Spleen (tissue), 11 donors: ENCODE measurements at regions not wholly inside any gene's neighbourhood (a gene's known extent, or its start where the extent isn't known, plus 50 kb on each side); places are given as distances from the start of the nearest gene placed in this dataset.

ENCODE experiments used
- DNase-seq: peaks from one replicate; pipeline ENCODE4 v3.0.0-alpha.2; 2020
- H3K27ac ChIP-seq, 8 donors: fragments of 200-600 bp; sonication (generic) in 7 of 8; 1 replicate in 4 of 8; 2 replicates in 4 of 8; pipeline versions ENCODE4 v1.5.0 to v1.8.0; 2016 to 2021; ENCODE audit warnings: inconsistent platforms in 4 of 8, mild to moderate bottlenecking in 4 of 8, moderate library complexity in 1 of 8
- H3K27me3 ChIP-seq, 7 donors: fragments of 200-600 bp; sonication (generic) in 6 of 7; replicated peaks in 1 of 7; 1 replicate in 4 of 7; 2 replicates in 3 of 7; pipeline versions ENCODE4 v1.5.0 to v1.8.0; 2016 to 2021; ENCODE audit warnings: inconsistent platforms in 3 of 7, mild to moderate bottlenecking in 1 of 7
- H3K36me3 ChIP-seq, 6 donors: fragments of 200-600 bp; sonication (generic) in 5 of 6; 1 replicate in 4 of 6; 2 replicates in 2 of 6; pipeline versions ENCODE4 v1.5.0 to v1.8.0; 2016 to 2021; ENCODE audit warnings: inconsistent platforms in 2 of 6
- H3K4me1 ChIP-seq, 6 donors: fragments of 200-600 bp; sonication (generic) in 5 of 6; 1 replicate in 3 of 6; 2 replicates in 3 of 6; pipeline versions ENCODE4 v1.5.0 to v1.8.0; 2016 to 2021; ENCODE audit warnings: inconsistent platforms in 3 of 6
- H3K4me3 ChIP-seq, 8 donors: fragments of 200-600 bp; sonication (generic) in 7 of 8; 1 replicate in 4 of 8; 2 replicates in 4 of 8; pipeline versions ENCODE4 v1.5.0 to v1.8.0; 2016 to 2021; ENCODE audit warnings: inconsistent platforms in 4 of 8, mild to moderate bottlenecking in 4 of 8, moderate library complexity in 2 of 8
- H3K9me3 ChIP-seq, 8 donors: fragments of 200-600 bp; sonication (generic) in 7 of 8; 1 replicate in 4 of 8; 2 replicates in 4 of 8; pipeline versions ENCODE4 v1.5.0 to v1.8.0; 2016 to 2021; ENCODE audit warnings: inconsistent platforms in 4 of 8
- CTCF ChIP-seq, 11 experiments: fragments of 200-600 bp in 7 of 11; fragments of 450-650 bp in 4 of 11; sonication (generic) in 4 of 11; IDR thresholded peaks in 8 of 11; conservative IDR thresholded peaks in 3 of 11; 1 replicate in 7 of 11; 2 replicates in 4 of 11; pipeline versions ENCODE4 v1.4.0 to v1.8.0; 2016 to 2021; ENCODE audit warnings: antibody characterized with exemption in 11 of 11, inconsistent platforms in 4 of 11, mild to moderate bottlenecking in 1 of 11
- POLR2A ChIP-seq, 3 donors: fragments of 450-650 bp; IDR thresholded peaks; one replicate each; pipeline ENCODE4 v1.5.1; 2017; ENCODE audit warnings: antibody characterized with exemption in 3 of 3, mild to moderate bottlenecking in 1 of 3
- POLR2AphosphoS5 ChIP-seq, 3 donors: sonication (generic); formaldehyde crosslinking; IDR thresholded peaks; one replicate each; pipeline ENCODE4 v1.5.1; 2017; ENCODE audit warnings: antibody characterized with exemption in 3 of 3
- WGBS, 5 donors: extraction: QIAGEN DNeasy Blood & Tissue Kit in 3 of 5; methylation state at CpG; one replicate each; pipeline versions ENCODE4 v1.1.5 to v1.1.7; 2013 to 2018; 5-methylcytosine and 5-hydroxymethylcytosine counted together
- intact Hi-C: fragments of 100-400 bp; cut with DNase I; formaldehyde crosslinking; loops from one replicate; pipeline ENCODE4 v1.15.0; 2023; ENCODE audit warnings: low total_unique reads
- donor health status: healthy with polysubstance abuse.
- donor health status: DM: no; HTN: no; CAD: no; lungs with moderate emphysema.
- donor health status: DM: no; HTN: no; CAD: no.
- donor health status: Bipolar disorder and iron deficiency.
- donor health status: healthy.
- donor health status: DM: no; HTN: no; CAD: no.
- donor health status: DM: yes; HTN: yes; CAD: no.

DNA sequence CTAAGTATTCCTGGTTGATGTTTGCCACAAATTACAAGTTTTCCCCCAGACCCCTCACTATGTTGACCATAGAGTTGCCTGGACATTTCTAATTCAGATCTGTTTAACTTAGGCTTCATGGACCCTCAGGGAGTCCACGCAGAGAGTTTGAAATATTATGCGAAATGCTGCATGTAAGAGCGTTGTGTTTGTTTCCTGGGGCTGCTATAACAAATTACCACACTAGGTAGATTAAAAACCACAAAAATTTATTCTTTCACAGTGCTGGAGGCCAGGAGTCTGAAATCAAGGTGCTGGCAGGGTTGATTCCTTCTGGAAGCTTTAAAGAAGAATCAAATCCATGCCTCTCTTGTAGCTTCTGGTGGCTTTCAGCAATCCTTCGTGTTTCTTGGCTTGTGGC, 177.9 kb upstream of the KITLG start:
- no peak for DNase-seq
- no peaks in the 10 kb centered on the region for H3K27me3 ChIP-seq
- H3K9me3 ChIP-seq: peaks cover 0 to 3% (median 0%) of the 10 kb centered on the region in 8 donors
- H3K4me1 ChIP-seq: no peaks in the 10 kb centered on the region
- no peaks in the 10 kb centered on the region for H3K36me3 ChIP-seq
- H3K27ac ChIP-seq: no peak overlapping the region
- 80 to 88% (median 84%) methylated on average over 4 of the region's 4 CpGs for WGBS, 5 donors
- no peak overlapping the region for H3K4me3 ChIP-seq
- intact Hi-C loops: no loop called here
- TF ChIP-seq CTCF (IDR thresholded peaks at IDR 0.05 in 8 of 11, conservative IDR thresholded peaks at IDR 0.05 in 3 of 11): no peak
- no peak for TF ChIP-seq POLR2A (IDR thresholded peaks at IDR 0.05)
- no peak for TF ChIP-seq POLR2AphosphoS5 (IDR thresholded peaks at IDR 0.05)

DNA sequence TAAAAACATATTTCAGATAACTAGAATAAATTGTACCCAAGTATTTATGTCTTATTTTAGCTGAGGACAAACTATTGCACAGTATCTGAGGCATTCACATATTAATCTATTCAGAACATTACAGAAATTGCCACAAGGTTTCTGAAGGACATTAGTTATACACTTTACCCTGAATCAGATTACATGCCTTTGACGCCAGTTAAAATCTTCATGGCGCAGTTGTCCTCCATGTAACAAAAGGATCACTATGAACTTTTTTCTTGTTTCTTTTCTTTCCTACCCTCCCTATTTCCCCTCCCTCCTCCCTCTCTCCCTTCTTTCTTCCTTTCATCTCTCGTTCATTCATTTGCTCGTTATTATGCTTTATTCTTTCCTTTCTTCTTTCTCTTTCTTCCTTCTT, 176.6 kb upstream of the KITLG start:
- no peaks in the 10 kb centered on the region for H3K4me1 ChIP-seq
- no peak overlapping the region for H3K27ac ChIP-seq
- no peaks in the 10 kb centered on the region for H3K27me3 ChIP-seq
- no peak for TF ChIP-seq POLR2A (IDR thresholded peaks at IDR 0.05)
- TF ChIP-seq POLR2AphosphoS5 (IDR thresholded peaks at IDR 0.05): no peak
- no peak for TF ChIP-seq CTCF (IDR thresholded peaks at IDR 0.05 in 8 of 11, conservative IDR thresholded peaks at IDR 0.05 in 3 of 11)
- no peaks in the 10 kb centered on the region for H3K36me3 ChIP-seq
- WGBS, 5 donors: 83 to 94% (median 89%) methylated on average over 4 of the region's 4 CpGs
- H3K9me3 ChIP-seq: peaks cover 0 to 3% (median 0%) of the 10 kb centered on the region in 8 donors
- intact Hi-C loops: no loop called here
- H3K4me3 ChIP-seq: no peak overlapping the region
- no peak for DNase-seq

- Histone ChIP-seq H3K9me3 (no peaks in the 10 kb centered on the region), H3K27me3 (no peaks in the 10 kb centered on the region), H3K4me1 (no peaks in the 10 kb centered on the region), H3K27ac (no peak overlapping the region), H3K4me3 (no peak overlapping the region), H3K36me3 (no peaks in the 10 kb centered on the region)
- no peak for TF ChIP-seq POLR2AphosphoS5 (IDR thresholded peaks at IDR 0.05)
- TF ChIP-seq POLR2A (IDR thresholded peaks at IDR 0.05): no peak
- no peak for TF ChIP-seq CTCF (IDR thresholded peaks at IDR 0.05 in 8 of 11, conservative IDR thresholded peaks at IDR 0.05 in 3 of 11)
- DNase-seq: no peak
- 80 to 86% (median 83%) methylated on average over 3 of the region's 3 CpGs for WGBS, 5 donors
- intact Hi-C loops: no loop called here
These were observed 175.9 kb upstream of the KITLG start for GRCh38 chr12:88756153-88756552.

GRCh38 chr12:88753707-88754106, 173.4 kb upstream of the KITLG start:
- no peaks in the 10 kb centered on the region for H3K9me3 ChIP-seq
- TF ChIP-seq POLR2AphosphoS5 (IDR thresholded peaks at IDR 0.05) (no peak), POLR2A (IDR thresholded peaks at IDR 0.05) (no peak), CTCF (IDR thresholded peaks at IDR 0.05 in 8 of 11, conservative IDR thresholded peaks at IDR 0.05 in 3 of 11) (no peak)
- H3K27ac ChIP-seq: no peak overlapping the region
- 86 to 94% (median 88%) methylated on average over 8 of the region's 8 CpGs for WGBS, 5 donors
- H3K4me1 ChIP-seq: no peaks in the 10 kb centered on the region
- no peaks in the 10 kb centered on the region for H3K36me3 ChIP-seq
- no peaks in the 10 kb centered on the region for H3K27me3 ChIP-seq
- intact Hi-C loops: no loop called here
- DNase-seq: no peak
- no peak overlapping the region for H3K4me3 ChIP-seq
